Stromal cell of bone marrow (primary cell): ENCODE measurements at regions not wholly inside any gene's neighbourhood (a gene's known extent, or its start where the extent isn't known, plus 50 kb on each side); places are given as distances from the start of the nearest gene placed in this dataset.
"Not testable (repeated sequence)": the region's sequence is repeated elsewhere in the genome, so short reads cannot be mapped to it uniquely, and the experiment has no call there.

Experiments used
- DNase-seq: peaks from one replicate; pipeline ENCODE4 v3.0.0-alpha.2; 2012; ENCODE audit warnings: low read depth

- no peak for DNase-seq
Measured at GRCh38 chr2:205865056-205865455, 182.8 kb downstream of the NRP2 start.

GRCh38 chr2:205864491-205864890 lies 182.2 kb downstream of the NRP2 start:
- no peak for DNase-seq

DNA sequence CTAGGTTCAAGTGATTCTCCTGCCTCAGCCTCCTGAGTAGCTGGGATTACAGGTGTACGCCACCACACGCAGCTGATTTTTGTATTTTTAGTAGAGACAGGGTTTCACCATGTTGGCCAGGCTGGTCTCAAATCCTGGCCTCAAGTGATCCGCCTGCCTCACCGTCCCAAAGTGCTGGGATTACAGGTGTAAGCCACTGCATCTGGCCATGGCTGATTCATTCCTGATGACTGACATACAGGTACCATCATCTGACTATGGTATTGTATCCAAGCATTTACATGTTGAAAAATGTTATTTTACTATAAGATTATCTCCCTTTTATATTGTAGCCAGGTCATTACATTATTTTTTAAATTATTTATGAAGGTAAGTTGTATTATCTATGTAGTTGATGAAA lies 180.5 kb downstream of the NRP2 start:
- DNase-seq = not testable (repeated sequence)

DNA sequence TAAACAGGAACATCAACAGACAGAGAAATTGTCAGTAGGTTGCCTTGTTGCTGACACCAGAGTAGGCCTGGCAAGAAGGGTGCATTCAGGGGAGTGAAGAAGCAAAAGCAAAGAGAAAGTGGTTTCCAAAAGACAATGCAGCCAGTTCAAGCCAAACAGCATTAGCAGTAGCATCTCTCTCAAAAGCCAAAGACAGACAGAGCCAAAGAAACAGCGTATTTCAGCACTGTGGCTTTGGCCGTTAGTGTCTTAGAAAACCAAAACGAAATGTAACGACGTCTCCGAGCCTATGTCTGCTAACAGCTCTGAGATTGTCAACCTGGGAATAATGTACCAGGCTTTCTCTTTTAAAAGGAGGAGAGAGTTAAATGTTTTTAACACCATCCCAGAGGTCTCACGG lies 178.6 kb downstream of the NRP2 start:
- DNase-seq = no peak

GRCh38 chr2:205860181-205860580 lies 177.9 kb downstream of the NRP2 start:
- no peak for DNase-seq

DNA sequence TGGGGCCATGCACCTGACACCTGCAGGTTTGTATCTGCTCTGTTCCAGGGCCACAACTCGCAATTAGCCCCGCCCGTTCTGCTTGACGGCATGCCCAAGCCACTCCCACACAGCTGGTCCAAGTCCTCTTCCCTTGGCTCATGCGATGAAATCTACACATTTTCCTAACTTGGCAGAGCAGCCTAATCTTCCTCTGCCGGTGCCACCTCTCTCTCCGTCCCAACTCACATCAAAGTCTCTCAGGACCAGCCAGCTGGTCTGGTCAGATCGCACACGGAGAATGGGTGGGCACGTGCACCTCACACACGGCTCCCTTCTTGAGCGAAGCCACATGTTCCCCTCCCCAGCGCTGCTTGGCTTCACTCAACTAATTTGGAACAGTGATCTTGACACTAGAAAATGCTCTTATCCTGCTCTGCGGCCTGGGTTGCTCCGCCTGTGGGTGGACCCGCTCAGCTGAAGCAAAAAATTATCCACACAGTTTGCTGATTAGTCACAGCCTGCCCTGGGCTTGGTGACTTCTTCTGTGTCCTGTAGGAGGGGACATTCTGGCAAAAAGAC lies 176.7 kb downstream of the NRP2 start:
- no peak for DNase-seq

DNA sequence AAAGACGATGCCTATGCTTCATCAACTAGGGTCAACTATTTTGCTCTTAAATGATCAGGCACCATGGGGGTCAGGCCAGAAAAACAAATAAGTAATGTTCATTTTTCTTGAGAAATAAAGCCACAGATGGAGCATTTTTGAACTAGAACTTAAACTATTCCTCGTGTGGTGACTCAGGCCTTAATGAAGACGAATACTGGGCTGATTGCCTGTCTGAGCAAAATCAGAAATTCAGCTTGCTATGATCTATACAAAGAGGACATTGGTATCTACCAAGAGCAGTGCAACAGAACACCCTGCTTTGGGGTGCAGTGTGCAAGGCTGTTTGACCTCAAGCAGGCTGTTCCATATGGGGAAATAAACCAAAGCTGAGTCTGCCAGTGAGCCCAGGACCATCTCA lies 176.0 kb downstream of the NRP2 start:
- DNase-seq = no peak

DNA sequence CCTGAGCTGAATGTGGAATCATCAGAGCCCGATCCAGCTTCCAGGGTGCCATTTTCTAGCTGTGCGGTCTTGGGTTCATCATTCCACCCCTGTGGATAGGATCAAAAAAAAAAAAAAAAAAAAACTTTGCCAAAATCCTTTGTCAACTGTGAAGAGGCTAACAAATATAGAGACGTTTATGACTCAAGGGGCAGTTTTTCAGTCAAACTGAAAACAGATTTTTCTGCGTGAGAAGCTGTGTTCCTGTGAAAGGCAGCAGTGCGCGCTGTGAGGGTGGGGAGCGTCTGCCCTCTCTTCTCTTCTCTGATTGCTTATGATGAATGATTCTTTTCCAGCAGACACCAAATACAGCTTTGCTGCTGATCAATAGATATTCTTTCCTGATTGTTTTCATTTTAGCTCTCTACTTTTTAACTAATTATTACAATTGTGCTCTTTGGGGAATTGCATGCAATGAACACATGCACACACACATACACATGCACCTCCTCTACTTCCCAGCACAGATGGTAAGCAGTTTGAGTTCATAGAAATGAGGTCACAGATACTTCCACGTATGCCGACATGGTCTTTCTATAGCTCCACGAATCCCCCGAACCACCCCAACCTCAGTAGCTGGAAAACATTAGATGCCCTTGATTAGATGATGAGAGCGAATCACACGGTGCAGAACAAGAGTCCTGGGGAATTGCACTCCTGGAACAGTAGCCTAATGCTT lies 175.4 kb downstream of the NRP2 start:
- DNase-seq = no peak

DNA sequence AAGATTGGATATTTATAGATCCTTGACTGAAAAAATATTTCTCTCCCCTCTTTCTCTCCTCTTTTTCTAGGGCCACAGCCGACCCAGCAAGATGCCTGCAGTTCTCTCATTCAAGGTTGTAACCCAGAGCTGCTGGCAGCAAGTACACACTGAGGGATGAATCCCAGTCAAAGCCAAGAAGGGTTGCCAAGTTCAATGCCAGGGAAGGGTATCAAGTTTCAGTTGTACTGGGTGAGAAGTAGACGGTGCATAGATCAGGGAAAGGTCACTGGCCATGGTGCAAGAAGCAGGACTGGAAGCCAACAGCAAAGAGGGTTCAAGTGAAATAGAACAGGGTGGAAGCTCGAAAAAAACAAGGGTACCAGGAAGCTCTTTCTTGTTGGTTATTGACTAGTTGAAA lies 170.2 kb downstream of the NRP2 start:
- no peak for DNase-seq

- no peak for DNase-seq
Measured at GRCh38 chr2:205850611-205851010, 168.3 kb downstream of the NRP2 start.

DNA sequence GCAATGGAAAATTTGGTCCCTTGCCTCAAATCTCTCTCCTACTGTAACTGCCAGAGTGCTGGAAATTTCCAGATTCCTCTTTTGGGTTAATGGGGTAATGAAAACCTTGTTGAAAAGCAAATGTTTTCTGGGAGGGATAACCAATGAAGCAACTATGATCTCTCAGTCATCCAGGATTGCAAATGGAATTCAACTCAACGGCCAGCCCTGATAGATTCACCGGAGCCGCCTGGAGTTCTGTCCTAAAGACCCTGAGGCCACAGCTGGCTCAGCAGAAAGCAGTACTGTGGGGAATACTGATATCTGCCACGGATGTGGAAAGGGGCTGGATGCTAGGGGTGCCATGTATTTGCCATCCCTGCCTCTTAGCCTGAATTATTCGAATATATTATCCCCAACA lies 167.8 kb downstream of the NRP2 start:
- no peak for DNase-seq

DNA sequence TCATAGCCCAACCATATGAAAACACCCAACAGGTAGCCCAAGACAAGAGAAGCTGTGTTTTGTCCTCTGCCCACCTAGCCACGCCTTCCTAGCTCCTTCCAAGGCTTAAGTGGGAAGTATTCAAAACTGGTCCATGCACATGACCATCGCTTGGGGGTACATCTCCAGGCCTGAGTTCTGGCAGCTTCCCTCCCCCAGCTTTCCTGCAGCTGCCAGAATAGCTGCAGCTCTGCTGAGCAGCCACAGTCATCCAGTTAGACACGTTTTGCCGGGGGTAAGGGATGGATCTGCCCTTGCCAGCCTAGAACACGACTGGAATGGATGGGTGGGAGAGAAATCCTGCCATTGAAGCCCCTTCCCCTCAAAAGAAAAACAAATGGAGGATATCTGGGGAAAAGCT lies 166.8 kb downstream of the NRP2 start:
- DNase-seq = no peak

- DNase-seq = peak; percentile 34
Measured at GRCh38 chr2:205848601-205849000, 166.3 kb downstream of the NRP2 start.
